NCI-H226 (cell line): ENCODE measurements at regions not wholly inside any gene's neighbourhood (a gene's known extent, or its start where the extent isn't known, plus 50 kb on each side); places are given as distances from the start of the nearest gene placed in this dataset.
"Not testable (repeated sequence)": the region's sequence is repeated elsewhere in the genome, so short reads cannot be mapped to it uniquely, and the experiment has no call there.

Experiments used
- DNase-seq: peaks from one replicate; pipeline ENCODE4 v3.0.0-alpha.2; 2015

DNA sequence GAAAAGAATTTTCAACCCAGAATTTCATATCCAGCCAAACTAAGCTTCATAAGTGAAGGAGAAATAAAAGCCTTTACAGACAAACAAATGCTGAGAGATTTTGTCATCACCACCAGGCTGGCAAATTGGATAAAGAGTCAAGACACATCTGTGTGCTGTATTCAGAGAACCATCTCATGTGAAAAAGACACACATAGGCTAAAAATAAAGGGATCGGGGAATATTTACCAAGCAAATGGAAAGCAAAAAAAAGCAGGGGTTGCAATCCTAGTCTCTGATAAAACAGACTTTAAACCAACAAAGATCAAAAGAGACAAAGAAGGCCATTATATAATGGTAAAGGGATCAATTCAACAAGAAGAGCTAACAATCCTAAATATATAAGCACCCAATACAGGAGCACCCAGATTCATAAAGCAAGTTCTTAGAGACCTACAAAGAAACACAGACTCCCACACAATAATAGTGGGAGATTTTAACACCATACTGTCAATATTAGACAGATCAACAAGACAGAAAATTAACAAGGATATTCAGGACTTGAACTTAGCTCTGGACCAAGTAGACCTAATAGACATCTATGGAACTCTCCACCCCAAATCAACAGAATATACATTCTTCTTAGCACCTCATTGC, 55.9 kb upstream of the ACSM6 start:
- DNase-seq, result not testable (repeated sequence)

DNA sequence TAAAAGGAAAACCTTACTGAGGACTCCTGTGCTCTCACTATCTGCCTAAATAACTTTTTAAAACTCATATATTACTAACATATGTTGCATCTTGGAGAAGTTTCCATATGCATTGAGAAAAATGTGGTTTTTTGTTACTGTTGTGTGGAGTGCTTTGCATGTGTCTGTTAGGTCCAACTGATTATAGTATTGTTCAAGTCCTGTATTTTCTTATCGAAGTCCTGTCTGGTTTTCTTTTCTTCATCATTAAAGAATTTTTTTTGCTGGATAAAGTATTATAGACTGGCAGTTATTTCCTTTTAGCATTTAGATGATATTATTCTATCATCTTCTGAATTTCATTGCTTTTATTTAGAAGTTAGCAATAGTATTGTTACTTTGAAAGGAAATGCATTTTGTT, 59.5 kb upstream of the ACSM6 start:
- no peak for DNase-seq

DNA sequence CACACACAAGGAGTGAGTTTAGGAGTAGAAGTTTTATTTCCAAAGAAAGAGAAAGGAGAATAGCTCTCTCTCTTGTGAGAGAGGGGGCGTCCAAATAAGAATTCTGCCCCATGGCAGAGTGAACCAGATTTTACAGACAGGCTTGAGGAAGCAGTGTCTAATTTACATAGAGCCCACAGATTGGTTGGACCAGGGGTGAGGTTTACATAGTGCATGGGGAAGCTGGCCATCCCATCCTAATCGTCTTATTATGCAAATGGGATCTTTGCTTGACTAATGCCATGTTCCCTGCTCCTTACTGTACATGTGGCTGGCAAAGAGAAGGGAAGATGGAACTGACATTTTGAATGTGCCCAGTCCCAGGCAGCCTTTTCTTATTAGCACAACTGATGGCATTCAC, 60.0 kb upstream of the ACSM6 start:
- DNase-seq, result no peak

GRCh38 chr10:95133016-95133752, 60.9 kb upstream of the ACSM6 start:
- DNase-seq, result peak; percentile 41

DNA sequence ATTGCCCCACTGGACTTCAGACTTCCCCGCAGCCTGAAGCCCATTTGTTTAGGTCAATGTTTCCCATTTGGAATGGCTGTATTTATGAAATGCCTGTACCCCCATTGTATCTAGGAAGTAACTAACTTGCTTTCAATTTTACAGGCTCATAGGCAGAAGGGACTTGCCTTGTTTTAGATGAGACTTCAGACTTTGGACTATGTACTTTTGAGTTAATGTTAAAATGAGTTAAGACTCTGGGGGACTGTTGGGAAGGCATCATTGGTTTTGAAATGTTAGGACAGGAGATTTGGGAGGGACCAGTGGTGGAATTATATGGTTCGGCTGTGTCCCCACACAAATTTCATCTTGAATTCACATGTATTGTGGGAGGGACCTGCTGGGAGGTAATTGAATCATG, 61.1 kb upstream of the CYP2C8 start:
- not testable (repeated sequence) for DNase-seq

DNA sequence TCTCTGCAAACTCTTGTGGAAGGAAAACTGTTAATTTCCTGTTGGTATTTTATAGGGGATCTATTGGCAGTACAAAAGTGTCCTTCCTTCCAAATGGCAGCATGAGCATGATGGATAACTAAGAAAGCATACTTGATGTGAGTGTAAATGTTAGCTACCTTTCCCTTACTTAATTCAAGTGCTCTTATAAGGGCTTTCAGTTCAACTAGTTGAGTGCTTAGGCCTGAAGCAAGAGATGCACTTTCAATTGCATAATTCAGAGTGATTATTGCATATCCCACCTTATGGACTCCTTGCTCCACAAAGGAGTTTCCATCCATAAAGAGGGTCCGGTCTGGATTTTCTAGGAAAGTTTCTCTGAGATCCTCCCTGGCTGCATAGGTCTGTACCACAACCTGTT, 56.3 kb upstream of the CYP2C8 start:
- DNase-seq, result no peak

- DNase-seq, result no peak
Observed at GRCh38 chr10:95122736-95123135, 53.4 kb upstream of the CYP2C8 start.

DNA sequence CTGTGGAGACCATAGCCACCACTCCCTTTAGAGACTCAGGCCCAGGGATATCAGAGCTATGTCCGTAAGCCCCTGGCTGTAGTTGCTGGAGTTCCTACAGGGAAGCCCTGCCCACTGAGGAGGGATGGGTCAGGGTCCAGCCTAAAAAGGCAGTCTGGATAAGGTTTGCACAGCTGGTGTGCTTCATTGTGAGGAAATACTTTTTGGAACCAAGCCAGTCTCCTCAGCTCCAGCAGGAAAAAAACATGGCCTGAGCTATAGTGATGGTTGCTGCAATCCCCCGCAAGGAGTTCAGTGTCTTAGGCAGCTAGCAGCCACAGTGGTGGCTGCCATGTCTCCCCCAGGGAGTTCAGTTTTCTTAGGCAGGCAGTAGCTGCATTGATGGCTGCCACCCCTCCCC, 52.6 kb upstream of the CYP2C8 start:
- no peak for DNase-seq
